ENCODE measurements at regions not wholly inside any gene's neighbourhood (a gene's known extent, or its start where the extent isn't known, plus 50 kb on each side); places are given as distances from the start of the nearest gene placed in this dataset.

- BruUV-seq (replicated peaks) = no TSS peak
- Histone ChIP-seq H4K20me1 (ENCODE audit: control insufficient read depth, insufficient read depth) (no peaks in the 10 kb centered on the region), H3K36me3 (ENCODE audit: control insufficient read depth in 2 of 2, insufficient read depth in 2 of 2, low read length in 1 of 2) (no peaks in the 10 kb centered on the region), H3K9ac (ENCODE audit: control insufficient read depth, insufficient read depth, low read length) (no peak overlapping the region), H3K79me2 (ENCODE audit: control insufficient read depth, insufficient read depth, low read length) (no peaks in the 10 kb centered on the region), H3K4me2 (ENCODE audit: control insufficient read depth, insufficient read depth) (no peak overlapping the region), H2AFZ (ENCODE audit: control insufficient read depth, low read depth, low read length) (no peak overlapping the region), H3K27me3 (replicated peaks in 1 of 2; ENCODE audit: control insufficient read depth in 2 of 2, insufficient read depth in 2 of 2, low read length in 1 of 2) (no peaks in the 10 kb centered on the region), H3K4me3 (no peak overlapping the region), H3K4me1 (ENCODE audit: control insufficient read depth, insufficient read depth, low read length) (no peaks in the 10 kb centered on the region), H3K27ac (ENCODE audit: control insufficient read depth, insufficient read depth) (no peak overlapping the region), H3K9me3 (replicated peaks; ENCODE audit: control insufficient read depth, insufficient read depth, low read length) (no peaks in the 10 kb centered on the region)
- DNase-seq (ENCODE audit: low read depth, low spot score) = no peak
- ChIA-PET RAD21 (ENCODE audit: unreplicated experiment) (no interaction called here), SMC1A (ENCODE audit: uncharacterized antibody, unreplicated experiment) (interaction anchor here (1.0 to 1.7 kb wide), 3 partner anchors 10 to 61 kb away, joined by 3 to 4 read pairs (median 4); no protein-coding TSS in a partner anchor), CTCF (interaction anchor here (1.2 to 3.7 kb wide), 3 partner anchors 9 to 25 kb away, joined by 3 to 12 read pairs (median 3); no protein-coding TSS in a partner anchor), POLR2A (no interaction called here)
- ATAC-seq = no peak
- no peak for TF ChIP-seq ATF7 (IDR thresholded peaks at IDR 0.05; ENCODE audit: low read depth)
- TF ChIP-seq ETV6 (conservative IDR thresholded peaks at IDR 0.05 in 1 of 2, IDR thresholded peaks at IDR 0.05 in 1 of 2; ENCODE audit: borderline replicate concordance in 1 of 2, low read depth in 1 of 2) = no peak
- TF ChIP-seq NFIC (IDR thresholded peaks at IDR 0.05; ENCODE audit: low read depth, low read length) = no peak
- TF ChIP-seq SREBF1 (IDR thresholded peaks at IDR 0.05; ENCODE audit: low read length) = no peak
- TF ChIP-seq SMAD1 (IDR thresholded peaks at IDR 0.05; ENCODE audit: low read depth, partially characterized antibody) = no peak
- TF ChIP-seq CHD4 (IDR thresholded peaks at IDR 0.05) = no peak
- TF ChIP-seq SPI1 (IDR thresholded peaks at IDR 0.05; ENCODE audit: borderline replicate concordance, insufficient read depth, low read depth, low read length) = no peak
- no peak for TF ChIP-seq SUPT20H (IDR thresholded peaks at IDR 0.05; ENCODE audit: borderline replicate concordance, control insufficient read depth, low read depth, low read length)
- TF ChIP-seq SRF (IDR thresholded peaks at IDR 0.05; ENCODE audit: low read depth in 2 of 2, low read length in 2 of 2) = no peak
- no peak for TF ChIP-seq EZH2 (IDR thresholded peaks at IDR 0.05; ENCODE audit: borderline replicate concordance, control insufficient read depth, low read depth, low read length)
- no peak for TF ChIP-seq SMC3 (IDR thresholded peaks at IDR 0.05; ENCODE audit: borderline replicate concordance, low read length)
- TF ChIP-seq IKZF2 (IDR thresholded peaks at IDR 0.05) = no peak
- no peak for TF ChIP-seq ZNF217 (IDR thresholded peaks at IDR 0.05)
- TF ChIP-seq IRF5 (IDR thresholded peaks at IDR 0.05; ENCODE audit: borderline replicate concordance) = no peak
- TF ChIP-seq YBX1 (IDR thresholded peaks at IDR 0.05) = no peak
- TF ChIP-seq RFX5 (IDR thresholded peaks at IDR 0.05; ENCODE audit: low read depth, low read length) = no peak
- TF ChIP-seq PBX3 (IDR thresholded peaks at IDR 0.05; ENCODE audit: insufficient replicate concordance, low read depth, low read length) = no peak
- no peak for TF ChIP-seq NR2C2 (IDR thresholded peaks at IDR 0.05; ENCODE audit: borderline replicate concordance, control insufficient read depth, insufficient read length, low read depth)
- no peak for TF ChIP-seq SP1 (IDR thresholded peaks at IDR 0.05; ENCODE audit: low read depth, low read length)
- intact Hi-C loops (cut with micrococcal nuclease; ENCODE audit: unreplicated experiment) = no loop called here
- WGBS (ENCODE audit: insufficient coverage, insufficient replicate concordance, low lambda C conversion rate, missing lambda C conversion rate) = 27% methylated on average over 1 of the region's 1 CpG
- FAIRE-seq = no peak
- in situ Hi-C loops (cut with MboI) = no loop called here
Measured at GRCh38 chr12:66024949-66025348, 105.6 kb downstream of the LLPH start.
